Cerebellar nuclear complex (tissue), 1 donor: ENCODE measurements at regions not wholly inside any gene's neighbourhood (a gene's known extent, or its start where the extent isn't known, plus 50 kb on each side); places are given as distances from the start of the nearest gene placed in this dataset.
A peak's percentile ranks its signal among the peaks of the same experiment; 100 is the strongest.
"Not testable (repeated sequence)": the region's sequence is repeated elsewhere in the genome, so short reads cannot be mapped to it uniquely, and the experiment has no call there.

Experiments used
- DNase-seq, 2 experiments: peaks; one replicate each; lab custom pipeline; 2025; lab: John Stamatoyannopoulos, UW

DNA sequence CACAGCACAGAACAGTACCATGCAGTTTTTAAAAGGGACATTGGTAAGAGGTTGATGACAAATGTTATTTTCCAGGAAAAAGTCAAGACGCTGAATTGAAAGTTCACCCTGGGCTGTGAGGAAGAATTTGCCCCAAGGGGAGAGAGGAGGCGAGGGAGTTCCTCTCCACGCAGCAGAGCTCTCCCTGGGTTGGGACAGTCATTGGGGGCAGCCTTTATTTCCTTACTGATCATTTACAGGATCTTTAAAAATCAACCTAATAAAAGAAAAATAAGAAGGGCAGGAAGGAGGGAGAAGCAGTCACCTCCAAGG lies 49.9 kb upstream of the WNT7B start:
- no peak for DNase-seq

- DNase-seq = no peak
Observed at GRCh38 chr22:46027211-46028105, 50.5 kb upstream of the WNT7B start.

GRCh38 chr22:46028106-46028991 lies 51.4 kb upstream of the WNT7B start:
- no peak for DNase-seq

DNA sequence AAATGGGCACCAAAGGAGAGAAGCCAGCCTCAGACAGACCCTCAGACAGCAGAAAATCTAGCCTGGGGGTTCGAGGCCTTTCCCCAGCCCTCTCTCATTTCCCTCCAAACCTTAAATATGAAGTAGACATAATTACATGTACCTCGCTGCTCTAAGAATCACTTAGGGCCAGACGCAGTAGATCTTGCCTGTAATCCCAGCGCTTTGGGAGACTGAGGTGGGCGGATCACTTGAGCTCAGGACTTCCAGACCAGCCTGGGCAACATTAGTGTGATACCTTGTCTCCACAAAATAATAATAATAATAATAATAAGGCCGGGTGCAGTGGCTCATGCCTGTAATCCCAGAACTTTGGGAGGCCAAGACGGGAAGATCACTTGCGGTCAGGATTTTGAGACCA lies 52.1 kb upstream of the WNT7B start:
- DNase-seq = no peak

DNA sequence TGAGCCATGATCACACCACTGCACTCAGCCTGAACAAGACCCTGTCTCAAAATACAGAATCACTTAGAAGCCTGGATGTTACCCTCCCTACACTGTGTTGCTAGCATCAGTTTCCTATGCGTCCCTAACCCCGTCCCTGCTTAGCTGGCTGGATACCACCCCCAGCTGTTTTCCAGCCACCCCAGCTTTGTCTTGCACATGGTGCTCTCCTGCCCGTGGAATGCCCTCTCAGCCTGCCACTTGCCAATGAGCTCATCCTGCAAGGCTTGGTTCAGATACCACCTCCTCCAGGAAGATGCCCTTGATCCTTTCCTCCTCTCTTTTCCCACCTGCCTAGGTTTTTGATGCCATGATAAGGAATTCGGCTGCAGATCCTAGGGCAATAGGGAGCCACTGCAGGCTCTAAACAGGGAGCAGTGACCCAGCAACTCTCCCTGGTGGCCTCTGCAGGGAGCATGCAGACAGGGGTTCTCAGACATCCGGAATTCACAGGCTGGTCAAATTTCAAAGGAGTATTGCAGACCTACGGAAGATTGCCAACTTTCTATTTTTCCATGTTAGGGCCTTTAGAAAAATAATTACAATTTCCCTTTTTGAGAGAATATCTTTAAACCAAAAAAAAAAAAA lies 52.7 kb upstream of the WNT7B start:
- DNase-seq = no peak

DNA sequence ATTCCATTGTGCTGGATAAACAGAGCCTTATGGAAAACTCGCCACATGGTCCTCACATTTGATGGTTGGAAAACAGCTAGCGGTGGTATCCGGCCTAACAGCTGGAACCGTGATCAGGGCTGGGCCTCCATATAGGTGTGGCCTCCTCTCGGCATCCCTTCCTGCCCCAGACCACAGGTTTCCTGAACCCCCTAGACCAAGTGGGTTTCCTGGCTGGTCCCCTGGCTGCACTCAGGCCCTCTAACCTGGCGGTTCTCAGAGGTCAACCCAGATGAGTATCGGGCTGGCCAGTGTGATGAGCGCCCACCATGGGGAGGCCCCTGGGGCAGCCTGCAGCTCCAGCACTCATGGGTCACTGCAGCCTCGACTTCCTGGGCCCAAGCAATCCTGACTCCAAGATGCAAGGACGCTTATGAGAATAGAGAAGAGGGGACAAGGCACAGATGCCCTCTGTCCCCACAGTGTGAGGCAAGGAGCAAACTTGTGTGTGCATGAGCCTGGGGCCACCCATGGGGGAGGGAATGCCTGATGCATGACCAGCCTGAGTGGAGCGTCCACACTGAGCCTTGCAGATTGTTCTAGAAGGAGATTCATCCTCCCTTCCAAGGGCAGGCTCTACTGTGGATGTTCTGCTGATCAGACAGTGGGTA lies 53.4 kb upstream of the WNT7B start:
- no peak for DNase-seq

GRCh38 chr22:46031066-46031465 lies 54.1 kb upstream of the WNT7B start:
- no peak for DNase-seq

DNA sequence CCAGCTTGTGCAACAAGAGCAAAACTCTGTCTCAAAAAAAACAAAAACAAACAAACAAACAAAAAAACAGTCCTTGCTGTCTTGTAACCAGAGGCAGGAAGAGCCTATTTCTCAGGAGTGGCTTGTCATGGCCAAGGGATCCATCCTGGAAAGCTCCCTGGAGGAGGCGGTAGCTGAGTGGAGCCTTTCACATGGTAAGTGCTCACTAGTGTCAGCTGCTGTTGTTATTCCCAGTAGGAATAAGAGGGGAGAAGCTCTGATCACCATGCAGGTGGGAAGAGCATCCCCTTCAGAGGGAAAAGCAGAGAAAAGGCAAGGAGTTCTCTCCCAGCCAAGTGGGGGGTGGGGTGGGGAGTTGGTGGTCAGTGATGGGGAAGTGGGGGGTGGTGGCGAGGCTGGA lies 54.6 kb upstream of the WNT7B start:
- DNase-seq = no peak

DNA sequence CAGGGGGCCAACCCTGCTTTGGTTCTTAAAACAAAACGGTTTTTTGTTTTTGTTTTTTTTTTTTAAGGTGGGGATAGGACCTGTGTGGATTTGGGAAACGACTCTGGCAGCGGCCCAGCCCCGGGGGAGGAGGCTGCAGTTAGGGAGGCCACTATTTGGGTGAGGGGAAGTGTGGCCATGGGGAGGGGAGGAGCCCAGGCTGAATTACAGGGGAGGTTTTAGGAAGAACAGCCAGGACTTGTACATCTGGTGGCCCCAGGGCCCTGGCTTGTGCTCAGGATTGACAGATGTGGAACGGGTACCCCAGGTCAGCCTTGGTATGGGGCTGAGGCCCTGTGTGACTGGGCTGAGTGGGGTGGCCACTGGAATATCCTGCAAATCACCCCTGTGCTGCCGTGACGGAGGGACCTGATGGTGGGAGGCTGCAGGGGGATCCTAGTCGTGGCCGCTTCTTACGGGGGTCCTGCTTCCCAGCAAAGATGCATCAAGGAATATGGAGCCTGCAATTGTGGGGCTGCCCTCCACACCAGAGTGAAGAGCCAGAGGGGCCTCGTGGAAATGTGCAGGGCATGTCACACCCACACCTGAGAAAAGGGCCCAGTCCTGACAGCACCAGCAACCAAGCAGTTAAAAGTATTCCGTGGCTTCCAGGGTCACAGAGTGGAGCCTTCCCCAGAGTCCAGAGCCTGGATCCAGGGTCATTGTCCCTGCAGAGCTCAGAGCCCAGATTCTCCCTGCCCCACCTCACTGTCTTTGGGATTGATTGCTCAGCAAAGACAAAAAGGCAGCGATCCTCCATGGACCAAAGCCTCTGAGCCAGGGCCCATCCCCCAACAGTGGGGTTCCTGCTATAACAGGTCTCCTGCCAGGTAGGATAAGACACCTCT lies 55.2 kb upstream of the WNT7B start:
- no peak for DNase-seq

GRCh38 chr22:46033256-46034200 lies 56.6 kb upstream of the WNT7B start:
- DNase-seq = no peak

DNA sequence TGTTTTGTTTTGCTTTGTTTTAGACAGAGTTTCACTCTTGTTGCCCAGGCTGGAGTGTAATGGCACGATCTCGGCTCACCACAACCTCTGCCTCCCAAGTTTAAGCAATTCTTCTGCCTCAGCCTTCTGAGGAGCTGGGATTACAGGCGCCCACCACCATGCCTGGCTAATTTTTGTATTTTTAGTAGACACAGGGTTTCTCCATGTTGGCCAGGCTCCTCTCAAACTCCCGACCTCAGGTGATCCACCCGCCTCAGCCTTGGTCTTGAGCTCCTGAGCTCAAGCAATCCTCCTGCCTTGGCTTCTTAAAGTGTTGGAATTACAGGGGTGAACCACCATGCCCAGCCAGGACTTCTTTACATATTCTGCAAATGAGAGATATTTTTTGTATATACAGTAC lies 57.5 kb upstream of the WNT7B start:
- DNase-seq = not testable (repeated sequence)

DNA sequence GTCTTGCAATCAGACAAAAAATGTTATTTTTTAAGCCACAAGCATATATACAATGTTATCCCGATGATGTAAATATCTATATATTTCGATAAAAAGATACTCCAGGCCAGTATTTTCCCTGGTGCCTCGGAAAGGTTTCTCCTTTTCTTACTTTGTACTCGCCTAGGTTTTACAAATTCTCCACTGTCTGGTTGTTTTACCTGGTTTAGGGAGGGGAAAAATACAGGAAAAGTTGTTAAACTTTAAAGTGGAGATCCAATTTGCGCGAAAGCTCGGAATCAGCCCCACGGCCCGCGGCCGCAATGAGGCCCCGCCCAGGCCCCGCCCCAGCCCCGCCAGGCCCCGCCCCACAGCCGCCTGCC lies 58.4 kb upstream of the WNT7B start:
- no peak for DNase-seq

- DNase-seq = peak; percentile 92 to 98
Observed at GRCh38 chr22:46035742-46036557, 59.0 kb upstream of the WNT7B start.

DNA sequence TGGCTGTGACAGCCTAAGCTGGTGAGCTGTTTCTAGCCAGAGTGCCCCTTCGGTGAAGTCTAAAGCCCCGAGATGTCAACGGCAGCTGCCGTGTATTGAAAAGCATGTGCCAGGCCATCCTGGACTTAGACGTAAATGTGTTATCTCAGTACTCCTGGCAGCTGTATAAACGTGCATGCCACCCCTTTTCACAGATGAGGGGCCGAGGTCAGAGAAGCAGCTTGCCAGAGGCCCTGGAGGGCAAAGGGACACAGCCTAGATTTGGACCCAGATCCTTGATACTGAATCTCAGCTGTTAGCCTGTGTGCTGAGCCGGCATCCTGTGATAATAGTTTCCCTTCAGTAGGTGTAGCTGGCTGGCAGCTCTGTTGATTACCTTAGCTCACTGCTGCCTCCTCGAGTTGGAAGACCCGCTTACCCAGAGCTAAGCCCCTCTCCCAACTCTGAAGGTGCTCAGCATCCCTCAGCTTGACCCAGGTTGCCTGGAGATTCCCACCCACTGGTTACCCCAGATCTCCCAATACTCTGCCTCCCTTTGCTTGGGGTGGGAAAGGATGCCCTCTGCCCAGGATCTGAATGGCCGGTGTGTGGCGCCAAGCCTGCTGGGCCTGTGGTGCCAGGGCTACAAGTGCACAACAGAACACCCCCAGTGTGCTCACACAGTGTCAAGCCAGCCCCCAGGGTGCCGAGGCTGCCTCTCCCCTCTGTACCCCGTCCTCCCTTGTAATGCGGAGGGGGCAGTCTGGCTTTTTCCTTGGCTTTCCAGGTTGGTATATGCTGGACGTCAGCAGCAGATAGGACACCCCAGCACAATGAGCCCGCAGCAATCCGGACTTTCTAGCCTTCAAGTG lies 59.8 kb upstream of the WNT7B start:
- no peak for DNase-seq

DNA sequence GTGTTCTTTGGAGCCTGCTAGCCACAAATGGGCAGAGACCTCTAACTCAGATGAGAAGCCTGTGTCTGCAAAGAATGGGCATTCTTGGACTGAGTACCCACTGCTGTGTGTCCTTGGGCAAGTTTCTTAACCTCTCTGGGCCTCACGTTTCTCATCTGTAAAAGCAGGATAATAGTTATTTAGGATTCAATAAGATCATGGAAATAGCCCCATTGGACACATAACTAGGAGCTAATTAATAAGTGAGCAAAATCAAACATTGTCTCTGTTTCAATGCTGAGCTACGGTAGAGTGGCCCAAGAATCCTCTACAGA lies 61.2 kb upstream of the WNT7B start:
- DNase-seq = no peak

DNA sequence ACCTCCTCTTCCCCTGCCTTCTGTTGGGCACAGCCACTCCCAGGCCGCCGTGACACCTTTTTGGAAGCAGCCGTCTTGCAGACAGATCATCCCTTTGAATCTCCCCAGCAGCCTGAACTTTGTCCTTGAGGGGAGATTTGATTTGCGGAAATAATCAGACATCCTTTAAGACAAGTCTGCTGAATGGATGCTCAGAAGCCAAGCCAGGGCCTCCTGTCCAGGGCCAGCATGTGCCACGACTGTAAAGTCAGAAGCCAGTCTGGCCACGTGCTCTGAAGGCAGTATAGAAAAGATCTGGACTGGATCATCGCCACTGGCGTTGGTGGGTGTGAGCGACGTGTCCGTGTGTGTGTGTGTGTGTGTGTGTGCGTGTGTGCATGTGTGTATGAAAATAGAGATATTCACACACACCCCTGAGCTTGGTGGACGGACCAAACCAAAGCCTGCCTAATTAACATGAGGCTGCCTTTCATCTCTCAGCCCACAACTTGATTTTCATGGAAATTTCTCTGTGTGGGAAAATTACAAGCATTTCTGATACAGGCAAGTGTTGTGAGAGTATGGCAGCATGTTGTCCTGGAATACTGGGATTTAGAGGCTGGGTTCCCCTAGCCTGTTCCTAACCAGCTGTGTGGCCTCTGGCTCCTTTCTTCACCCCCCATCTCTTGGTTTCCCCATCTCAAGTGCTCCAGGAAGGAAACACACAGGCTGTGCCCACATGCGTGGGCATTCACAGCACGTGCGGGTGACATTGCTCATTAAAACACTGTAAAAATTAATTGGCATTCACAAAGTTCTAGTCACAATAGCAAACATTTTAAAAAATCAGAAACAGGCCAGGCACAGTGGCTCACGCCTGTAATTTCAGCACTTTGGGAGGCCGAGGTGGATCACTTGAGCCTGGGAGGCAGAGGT lies 61.8 kb upstream of the WNT7B start:
- no peak for DNase-seq

DNA sequence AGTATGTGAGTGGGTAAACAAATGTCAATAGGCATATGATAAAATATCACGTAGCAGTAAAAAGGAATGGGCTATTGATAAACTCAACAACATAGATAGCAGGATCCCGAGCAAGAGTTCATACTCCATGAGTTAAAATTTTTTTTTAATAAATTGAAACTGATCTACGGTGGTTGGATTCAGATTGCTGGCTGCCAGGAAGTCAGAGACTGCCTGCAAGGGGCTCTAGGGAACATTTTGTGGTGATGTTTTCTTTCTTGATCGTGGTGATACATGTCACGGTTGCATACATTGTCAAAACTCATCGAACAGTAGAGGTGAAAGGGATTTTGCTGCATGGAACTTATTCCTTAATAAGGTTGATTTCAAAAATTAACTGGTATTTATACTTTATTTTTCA lies 62.6 kb upstream of the WNT7B start:
- DNase-seq = no peak
